K562 (cell line): ENCODE measurements at regions not wholly inside any gene's neighbourhood (a gene's known extent, or its start where the extent isn't known, plus 50 kb on each side); places are given as distances from the start of the nearest gene placed in this dataset.

Experiments used
- ATAC-seq: fragments of 200-7000 bp; cut with Tn5 transposase; 3 replicates; pipeline ENCODE4 v1.9.1; 2020; ENCODE audit warnings: moderate library complexity
- BruUV-seq: library from RNA; stranded (reverse); fragments of 400-500 nt; replicated peaks from 2 replicates; lab custom pipeline; 2021; lab: Mats Ljungman, UMichigan
- CTCF ChIA-PET: fragments of 300-600 bp; formaldehyde crosslinking; extraction: SDS; loops from one replicate; lab custom pipeline; 2021; ENCODE audit warnings: low intra/inter-chr PET ratio; lab: Yijun Ruan, JAX
- POLR2A ChIA-PET: fragments of 300-600, 350-650 bp; sonication (Branson Sonifier 250); formaldehyde crosslinking; extraction: SDS; loops from one replicate; lab custom pipeline; 2021; ENCODE audit warnings: antibody characterized with exemption, inconsistent platforms; lab: Yijun Ruan, JAX
- DNase-seq, 4 experiments: peaks; one replicate each; pipeline versions ENCODE4 v3.0.0 to v3.0.0-alpha.2; 2011 to 2018; ENCODE audit warnings: low spot score in 3 of 4, mixed read lengths in 3 of 4; ENCODE audit errors: extremely low read depth in 1 of 4
- FAIRE-seq: peaks from 2 replicates; lab custom pipeline; 2011; peaks lifted over from hg19 to GRCh38; lab: Jason Lieb, UNC
- H2AFZ ChIP-seq: 2 replicates; pipeline ENCODE4 v1.6.0; 2011; ENCODE audit warnings: low read depth, low read length, control low read depth, inconsistent platforms
- H3K27ac ChIP-seq: fragments of 200-600 bp; 3 replicates; pipeline ENCODE4 v1.8.0; 2011; ENCODE audit warnings: low read depth, mild to moderate bottlenecking, control low read depth, inconsistent platforms, low read length, moderate library complexity, mixed read lengths; ENCODE audit errors: extremely low read depth
- H3K27me3 ChIP-seq, 2 experiments: fragments of 300-600 bp in 1 of 2; 2 replicates in 1 of 2; 3 replicates in 1 of 2; pipeline versions ENCODE4 v1.6.0 to v1.8.0; 2011; ENCODE audit warnings: inconsistent platforms in 2 of 2, low read length in 2 of 2, mild to moderate bottlenecking in 1 of 2, mixed read lengths in 1 of 2, moderate library complexity in 1 of 2; ENCODE audit not compliant: control insufficient read depth in 2 of 2, insufficient read depth in 2 of 2
- H3K36me3 ChIP-seq: fragments of 300-600 bp; 3 replicates; pipeline ENCODE4 v1.8.0; 2011; ENCODE audit warnings: mild to moderate bottlenecking, low read length, inconsistent platforms; ENCODE audit not compliant: control insufficient read depth, insufficient read depth
- H3K4me1 ChIP-seq, 2 experiments: fragments of 200-600 bp in 1 of 2; replicated peaks in 1 of 2; 2 replicates in 1 of 2; 3 replicates in 1 of 2; pipeline versions ENCODE4 v1.5.1 to v1.8.0; 2011; ENCODE audit warnings: inconsistent platforms in 2 of 2, low read length in 2 of 2, mild to moderate bottlenecking in 1 of 2, mixed read lengths in 1 of 2, moderate library complexity in 1 of 2; ENCODE audit not compliant: control insufficient read depth in 2 of 2, insufficient read depth in 2 of 2
- H3K4me2 ChIP-seq: 2 replicates; pipeline ENCODE4 v1.6.1; 2011; ENCODE audit warnings: low read length, control low read depth, inconsistent platforms, mixed read lengths; ENCODE audit not compliant: insufficient read depth
- H3K4me3 ChIP-seq: fragments of 200-600 bp; sonication (generic), shearing (Covaris generic); 2 replicates; pipeline ENCODE4 v1.5.1; 2016; ENCODE audit warnings: control low read depth, inconsistent platforms
- H3K79me2 ChIP-seq: fragments of 200-600 bp; 3 replicates; pipeline ENCODE4 v1.8.0; 2011; ENCODE audit warnings: low read length, inconsistent platforms; ENCODE audit not compliant: control insufficient read depth, insufficient read depth
- H3K9ac ChIP-seq, 2 experiments: 2 replicates each; pipeline versions ENCODE4 v1.6.0 to v1.6.1; 2011; ENCODE audit warnings: low read depth in 2 of 2, low read length in 2 of 2, control low read depth in 1 of 2, inconsistent platforms in 1 of 2, mild to moderate bottlenecking in 1 of 2, mixed read lengths in 1 of 2; ENCODE audit not compliant: insufficient read depth in 1 of 2
- H3K9me1 ChIP-seq: one replicate; pipeline ENCODE4 v1.6.0; 2011; ENCODE audit warnings: inconsistent platforms, mild to moderate bottlenecking, low read length, moderate library complexity; ENCODE audit not compliant: control insufficient read depth, insufficient read depth
- H3K9me3 ChIP-seq: replicated peaks from 2 replicates; pipeline ENCODE4 v1.5.1; 2011; ENCODE audit warnings: low read depth, low read length, inconsistent platforms; ENCODE audit not compliant: control insufficient read depth, insufficient read depth
- H4K20me1 ChIP-seq: replicated peaks from 2 replicates; pipeline ENCODE4 v1.6.1; 2011; ENCODE audit warnings: low read length, inconsistent platforms, mixed read lengths; ENCODE audit not compliant: control insufficient read depth, insufficient read depth
- CEBPG ChIP-seq, 3 experiments: fragments of 200-800 bp in 1 of 3; sonication (Bioruptor generic) in 1 of 3; sonication (generic) in 1 of 3; formaldehyde crosslinking in 1 of 3; IDR thresholded peaks in 2 of 3; conservative IDR thresholded peaks in 1 of 3; 2 replicates each; pipeline versions ENCODE4 v1.6.1 to v1.8.0; 2016 to 2022; ENCODE audit warnings: missing compliant biosample characterization in 2 of 3, missing genetic modification characterization in 2 of 3, mild to moderate bottlenecking in 1 of 3, missing genetic modification reagents in 1 of 3
- FUS ChIP-seq: fragments of 200-400 bp; formaldehyde crosslinking; optimal IDR thresholded peaks from 2 replicates; pipeline ENCODE3; 2017; ENCODE audit warnings: low read depth, low read length
- HDAC1 ChIP-seq, 2 experiments: fragments of 450-650 bp; IDR thresholded peaks; 2 replicates each; pipeline ENCODE4 v1.6.1; 2016 to 2017; ENCODE audit warnings: inconsistent platforms in 1 of 2, mild to moderate bottlenecking in 1 of 2, moderate library complexity in 1 of 2
- HOXB6 ChIP-seq: fragments of 250-450 bp; sonication (Bioruptor Pico); IDR thresholded peaks from 2 replicates; pipeline ENCODE4 v1.5.1; 2022; ENCODE audit warnings: mild to moderate bottlenecking, borderline replicate concordance
- MCM2 ChIP-seq: fragments of 450-650 bp; IDR thresholded peaks from 2 replicates; pipeline ENCODE4 v1.6.1; 2017; ENCODE audit warnings: low read depth, mild to moderate bottlenecking
- MYC ChIP-seq, 2 experiments: fragments of 250-450 bp in 1 of 2; sonication (Bioruptor Pico) in 1 of 2; IDR thresholded peaks; 2 replicates each; pipeline versions ENCODE4 v1.5.1 to v1.6.1; 2012 to 2021; ENCODE audit warnings: low read depth in 2 of 2, borderline replicate concordance in 1 of 2, improper control_type of control experiment in 1 of 2, low read length in 1 of 2, mild to moderate bottlenecking in 1 of 2, moderate library complexity in 1 of 2
- NRF1 ChIP-seq, 2 experiments: fragments of 450-650 bp; IDR thresholded peaks in 1 of 2; conservative IDR thresholded peaks in 1 of 2; 2 replicates each; pipeline ENCODE4 v1.6.1; 2014; ENCODE audit warnings: mild to moderate bottlenecking in 2 of 2
- POLR2G ChIP-seq: fragments of 200-400 bp; formaldehyde crosslinking; IDR thresholded peaks from 2 replicates; pipeline ENCODE4 v1.6.1; 2017; ENCODE audit warnings: low read depth, mild to moderate bottlenecking, antibody characterized with exemption, low read length, moderate library complexity
- POU5F1 ChIP-seq: fragments of 150-350 bp; IDR thresholded peaks from 2 replicates; pipeline ENCODE4 v1.6.1; 2014; ENCODE audit warnings: borderline replicate concordance, low read length, low read depth, mild to moderate bottlenecking; ENCODE audit not compliant: partially characterized antibody
- PPARD ChIP-seq: fragments of 250-450 bp; sonication (Bioruptor Pico); IDR thresholded peaks from 2 replicates; pipeline ENCODE4 v1.8.0; 2022; ENCODE audit warnings: inconsistent platforms, mild to moderate bottlenecking, moderate library complexity
- SMARCA4 ChIP-seq: fragments of 450-650 bp; IDR thresholded peaks from 2 replicates; pipeline ENCODE4 v1.6.1; 2016
- SMARCB1 ChIP-seq: IDR thresholded peaks from 2 replicates; pipeline ENCODE4 v1.6.1; 2011; ENCODE audit warnings: improper control_type of control experiment, low read depth; ENCODE audit not compliant: insufficient read length
- ZNF224 ChIP-seq: sonication (generic); formaldehyde crosslinking; IDR thresholded peaks from 2 replicates; pipeline ENCODE4 v1.8.0; 2022; ENCODE audit warnings: mild to moderate bottlenecking, missing genetic modification reagents
- WGBS: fragments of 100-300 bp; shearing (Covaris generic); methylation state at CpG from one replicate; pipeline ENCODE4 v1.1.6; 2016; ENCODE audit warnings: low coverage, mixed read lengths; ENCODE audit not compliant: insufficient coverage; ENCODE audit errors: missing lambda C conversion rate; 5-methylcytosine and 5-hydroxymethylcytosine counted together
- in situ Hi-C: fragments of 300-500 bp; cut with MboI; formaldehyde crosslinking; loops from 4 replicates; pipeline ENCODE4 v1.15.0; 2018; ENCODE audit warnings: inconsistent platforms, mixed read lengths
- intact Hi-C: fragments of 100-400 bp; cut with micrococcal nuclease; formaldehyde crosslinking; loops from 2 replicates; pipeline ENCODE4 v1.14.2; 2022
- TF ChIP-seq, protein P1 (sequence below): fragments of 450-650 bp; formaldehyde crosslinking; IDR thresholded peaks from 2 replicates; pipeline ENCODE4 v1.4.0; 2020; ENCODE audit warnings: mild to moderate bottlenecking
- TF ChIP-seq, protein P2 (sequence below): IDR thresholded peaks from 2 replicates; pipeline ENCODE4 v1.6.1; 2011; ENCODE audit not compliant: insufficient read length; ENCODE audit errors: extremely low read depth
- TF ChIP-seq, protein P3 (sequence below): sonication (generic); formaldehyde crosslinking; IDR thresholded peaks from 2 replicates; pipeline ENCODE4 v1.8.0; 2023; ENCODE audit warnings: mild to moderate bottlenecking, missing genetic modification reagents
- TF ChIP-seq, protein P4 (sequence below): fragments of 250-450 bp; sonication (Bioruptor Pico); IDR thresholded peaks from 2 replicates; pipeline ENCODE4 v1.8.0; 2022; ENCODE audit warnings: moderate library complexity, mild to moderate bottlenecking, inconsistent platforms

GRCh38 chr2:57372237-57372984 is 674.2 kb upstream of the VRK2 start (continued):
- TF ChIP-seq, protein P1, sequence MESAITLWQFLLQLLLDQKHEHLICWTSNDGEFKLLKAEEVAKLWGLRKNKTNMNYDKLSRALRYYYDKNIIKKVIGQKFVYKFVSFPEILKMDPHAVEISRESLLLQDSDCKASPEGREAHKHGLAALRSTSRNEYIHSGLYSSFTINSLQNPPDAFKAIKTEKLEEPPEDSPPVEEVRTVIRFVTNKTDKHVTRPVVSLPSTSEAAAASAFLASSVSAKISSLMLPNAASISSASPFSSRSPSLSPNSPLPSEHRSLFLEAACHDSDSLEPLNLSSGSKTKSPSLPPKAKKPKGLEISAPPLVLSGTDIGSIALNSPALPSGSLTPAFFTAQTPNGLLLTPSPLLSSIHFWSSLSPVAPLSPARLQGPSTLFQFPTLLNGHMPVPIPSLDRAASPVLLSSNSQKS (CRISPR knock-in tag), result no peak
- no peak for TF ChIP-seq HDAC1 (IDR thresholded peaks at IDR 0.05)

DNA sequence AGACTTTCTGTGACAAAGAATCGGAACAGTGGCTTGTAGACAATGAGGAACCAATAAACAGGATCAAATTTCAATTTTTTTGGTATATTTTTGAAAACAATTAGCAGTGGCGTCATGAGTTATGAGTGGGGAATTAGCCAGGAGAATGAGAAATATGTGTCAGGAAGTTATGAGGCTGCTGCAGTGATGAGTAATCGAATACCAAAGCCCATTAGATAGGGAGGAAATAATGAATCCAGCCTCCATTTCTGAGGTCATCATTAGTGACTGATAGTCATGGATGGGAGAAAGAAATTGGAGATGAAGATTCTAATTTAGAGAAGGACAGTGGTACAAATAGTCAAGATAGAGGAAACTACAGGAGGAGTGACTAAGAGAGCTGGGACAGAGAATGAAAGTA is 673.1 kb upstream of the VRK2 start:
- Histone ChIP-seq H3K9me1 (no peaks in the 10 kb centered on the region), H3K4me3 (no peak overlapping the region), H2AFZ (no peak overlapping the region), H3K4me2 (no peak overlapping the region), H3K79me2 (no peaks in the 10 kb centered on the region), H3K27me3 (no peaks in the 10 kb centered on the region), H3K27ac (no peak overlapping the region), H3K36me3 (no peaks in the 10 kb centered on the region), H3K9me3 (no peaks in the 10 kb centered on the region; the same call in 1 of the 2 replicates), H3K9ac (no peak overlapping the region), H4K20me1 (no peaks in the 10 kb centered on the region), H3K4me1 (no peaks in the 10 kb centered on the region)
- intact Hi-C loops (no loop called here), in situ Hi-C loops (no loop called here)
- ATAC-seq (no peak), DNase-seq (no peak), FAIRE-seq (no peak)
- ChIA-PET POLR2A (no interaction called here), CTCF (no interaction called here)
- 0% methylated on average over 3 of the region's 3 CpGs for WGBS
- BruUV-seq, result no TSS peak
- no peak for TF ChIP-seq FUS
- TF ChIP-seq MCM2, result no peak
- no peak for TF ChIP-seq SMARCB1
- TF ChIP-seq, protein P2, sequence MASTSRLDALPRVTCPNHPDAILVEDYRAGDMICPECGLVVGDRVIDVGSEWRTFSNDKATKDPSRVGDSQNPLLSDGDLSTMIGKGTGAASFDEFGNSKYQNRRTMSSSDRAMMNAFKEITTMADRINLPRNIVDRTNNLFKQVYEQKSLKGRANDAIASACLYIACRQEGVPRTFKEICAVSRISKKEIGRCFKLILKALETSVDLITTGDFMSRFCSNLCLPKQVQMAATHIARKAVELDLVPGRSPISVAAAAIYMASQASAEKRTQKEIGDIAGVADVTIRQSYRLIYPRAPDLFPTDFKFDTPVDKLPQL, result no peak
- TF ChIP-seq NRF1 (conservative IDR thresholded peaks at IDR 0.05 in 1 of 2, IDR thresholded peaks at IDR 0.05 in 1 of 2), result no peak
- TF ChIP-seq POU5F1, result no peak
- no peak for TF ChIP-seq PPARD
- TF ChIP-seq, protein P3, sequence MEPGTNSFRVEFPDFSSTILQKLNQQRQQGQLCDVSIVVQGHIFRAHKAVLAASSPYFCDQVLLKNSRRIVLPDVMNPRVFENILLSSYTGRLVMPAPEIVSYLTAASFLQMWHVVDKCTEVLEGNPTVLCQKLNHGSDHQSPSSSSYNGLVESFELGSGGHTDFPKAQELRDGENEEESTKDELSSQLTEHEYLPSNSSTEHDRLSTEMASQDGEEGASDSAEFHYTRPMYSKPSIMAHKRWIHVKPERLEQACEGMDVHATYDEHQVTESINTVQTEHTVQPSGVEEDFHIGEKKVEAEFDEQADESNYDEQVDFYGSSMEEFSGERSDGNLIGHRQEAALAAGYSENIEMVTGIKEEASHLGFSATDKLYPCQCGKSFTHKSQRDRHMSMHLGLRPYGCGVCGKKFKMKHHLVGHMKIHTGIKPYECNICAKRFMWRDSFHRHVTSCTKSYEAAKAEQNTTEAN (CRISPR knock-in tag), result no peak
- TF ChIP-seq MYC (IDR thresholded peaks at IDR 0.05; ENCODE audit: low read depth, low read length), result no peak
- TF ChIP-seq MYC (CRISPR knock-in tag; IDR thresholded peaks at IDR 0.05; ENCODE audit: borderline replicate concordance, low read depth), result no peak
- TF ChIP-seq HOXB6 (CRISPR knock-in tag), result no peak
- TF ChIP-seq, protein P4, sequence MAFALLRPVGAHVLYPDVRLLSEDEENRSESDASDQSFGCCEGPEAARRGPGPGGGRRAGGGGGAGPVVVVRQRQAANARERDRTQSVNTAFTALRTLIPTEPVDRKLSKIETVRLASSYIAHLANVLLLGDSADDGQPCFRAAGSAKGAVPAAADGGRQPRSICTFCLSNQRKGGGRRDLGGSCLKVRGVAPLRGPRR, result no peak
- TF ChIP-seq POLR2G, result no peak
- TF ChIP-seq SMARCA4, result no peak
- no peak for TF ChIP-seq ZNF224
- no peak for TF ChIP-seq CEBPG (CRISPR knock-in tag; IDR thresholded peaks at IDR 0.05)
- TF ChIP-seq CEBPG (tag; conservative IDR thresholded peaks at IDR 0.05 in 1 of 2, IDR thresholded peaks at IDR 0.05 in 1 of 2), result no peak
